Midbrain (tissue), 1 donor: ENCODE measurements at regions not wholly inside any gene's neighbourhood (a gene's known extent, or its start where the extent isn't known, plus 50 kb on each side); places are given as distances from the start of the nearest gene placed in this dataset.

ENCODE experiments used
- DNase-seq: peaks from one replicate; lab custom pipeline; 2025; lab: John Stamatoyannopoulos, UW

GRCh38 chr10:6305401-6306321 is 102.9 kb downstream of the PFKFB3 start:
- no peak for DNase-seq

- DNase-seq = no peak
Measured at GRCh38 chr10:6306917-6307316, 104.2 kb downstream of the PFKFB3 start.

- DNase-seq = no peak
Measured at GRCh38 chr10:6309816-6310215, 107.1 kb downstream of the PFKFB3 start.

- DNase-seq = no peak
Measured at GRCh38 chr10:6310977-6311376, 108.2 kb downstream of the PFKFB3 start.

- DNase-seq = no peak
Measured at GRCh38 chr10:6311700-6312330, 109.1 kb downstream of the PFKFB3 start.

GRCh38 chr10:6312636-6313035 is 109.9 kb downstream of the PFKFB3 start:
- no peak for DNase-seq

- DNase-seq = no peak
Measured at GRCh38 chr10:6313111-6313895, 110.6 kb downstream of the PFKFB3 start.

- DNase-seq = no peak
Measured at GRCh38 chr10:6314620-6315205, 112.0 kb downstream of the PFKFB3 start.

GRCh38 chr10:6319119-6319518 is 116.4 kb downstream of the PFKFB3 start:
- DNase-seq = no peak

GRCh38 chr10:6320320-6321010 is 117.7 kb downstream of the PFKFB3 start:
- DNase-seq = no peak

GRCh38 chr10:6321880-6322279 is 119.1 kb downstream of the PFKFB3 start:
- no peak for DNase-seq

- no peak for DNase-seq
Measured at GRCh38 chr10:6322805-6323204, 120.1 kb downstream of the PFKFB3 start.

GRCh38 chr10:6327961-6328698 is 125.4 kb downstream of the PFKFB3 start:
- DNase-seq = peak; percentile 70

GRCh38 chr10:6328699-6329423 is 126.1 kb downstream of the PFKFB3 start:
- DNase-seq = peak; percentile 37

- DNase-seq = no peak
Measured at GRCh38 chr10:6333086-6333485, 130.4 kb downstream of the PFKFB3 start.

GRCh38 chr10:6333973-6334372 is 131.2 kb downstream of the PFKFB3 start:
- DNase-seq = no peak

GRCh38 chr10:6336016-6336415 is 133.3 kb downstream of the PFKFB3 start:
- DNase-seq = peak; percentile 13

- no peak for DNase-seq
Measured at GRCh38 chr10:6337382-6337781, 134.7 kb downstream of the PFKFB3 start.

GRCh38 chr10:6338361-6338760 is 135.6 kb downstream of the PFKFB3 start:
- no peak for DNase-seq

GRCh38 chr10:6339891-6340290 is 137.2 kb downstream of the PFKFB3 start:
- DNase-seq = no peak
